Mesothelial cell of epicardium (in vitro differentiated cells): ENCODE measurements at regions not wholly inside any gene's neighbourhood (a gene's known extent, or its start where the extent isn't known, plus 50 kb on each side); places are given as distances from the start of the nearest gene placed in this dataset.

Source experiments
- DNase-seq, 2 experiments: peaks; one replicate each; pipeline ENCODE4 v3.0.0; 2021; ENCODE audit warnings: low spot score in 2 of 2; ENCODE audit not compliant: unreplicated experiment in 2 of 2
- H3K27ac Mint-ChIP-seq: 2 replicates; pipeline ENCODE4 v1.8.0; 2021; ENCODE audit warnings: mixed read lengths
- H3K27me3 Mint-ChIP-seq: 2 replicates; pipeline ENCODE4 v1.8.0; 2021; ENCODE audit warnings: low read depth, mixed read lengths
- H3K36me3 Mint-ChIP-seq: 2 replicates; pipeline ENCODE4 v1.8.0; 2021; ENCODE audit warnings: mixed read lengths
- H3K4me1 Mint-ChIP-seq: 2 replicates; pipeline ENCODE4 v1.8.0; 2021; ENCODE audit warnings: mixed read lengths
- H3K4me3 Mint-ChIP-seq: 2 replicates; pipeline ENCODE4 v1.8.0; 2021; ENCODE audit warnings: mild to moderate bottlenecking, moderate library complexity, mixed read lengths
- H3K9me3 Mint-ChIP-seq: 2 replicates; pipeline ENCODE4 v1.8.0; 2021; ENCODE audit warnings: mixed read lengths
- TF ChIP-seq, protein P1 (sequence below): fragments of 200-600 bp; sonication (generic); IDR thresholded peaks from one replicate; pipeline ENCODE4 v1.5.0; 2021; ENCODE audit warnings: antibody characterized with exemption; ENCODE audit not compliant: unreplicated experiment

DNA sequence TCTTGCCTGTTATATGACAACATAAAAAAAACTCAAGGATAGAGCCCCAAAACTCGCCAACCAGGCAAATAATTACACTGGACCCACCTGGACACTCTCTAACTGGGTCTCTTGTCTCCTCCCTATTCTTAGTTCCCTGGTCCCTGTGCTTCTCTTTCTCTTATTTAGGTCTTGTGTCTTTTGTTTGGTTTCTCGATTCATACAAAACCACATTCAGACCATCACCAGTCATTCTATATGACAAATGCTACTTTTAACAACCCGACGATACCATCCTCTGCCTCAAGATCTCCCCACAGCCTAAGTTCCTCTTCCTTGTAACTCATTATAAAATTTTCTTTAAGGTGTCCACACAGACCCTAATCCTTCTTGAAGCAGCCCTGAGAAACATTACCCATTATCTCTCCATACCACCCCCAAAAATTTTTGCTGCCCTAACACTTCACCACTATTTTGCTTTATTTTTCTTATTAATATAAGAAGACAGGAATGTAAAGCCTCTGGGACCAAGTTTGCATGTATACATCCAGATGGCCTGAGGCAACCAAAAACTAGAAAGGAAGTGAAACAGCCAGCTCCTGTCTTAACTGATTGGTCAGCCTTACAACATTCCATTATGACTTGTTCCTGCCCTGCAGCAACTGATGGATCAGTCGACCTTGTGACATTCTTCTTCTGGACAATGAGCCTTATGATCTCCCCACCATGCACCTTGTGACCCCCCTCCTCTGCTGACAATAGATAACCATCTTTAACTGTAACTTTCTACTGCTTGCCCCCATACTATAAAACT, 638.2 kb downstream of the AMY1C start:
- H3K4me3 Mint-ChIP-seq, result no peak overlapping the region
- TF ChIP-seq, protein P1, sequence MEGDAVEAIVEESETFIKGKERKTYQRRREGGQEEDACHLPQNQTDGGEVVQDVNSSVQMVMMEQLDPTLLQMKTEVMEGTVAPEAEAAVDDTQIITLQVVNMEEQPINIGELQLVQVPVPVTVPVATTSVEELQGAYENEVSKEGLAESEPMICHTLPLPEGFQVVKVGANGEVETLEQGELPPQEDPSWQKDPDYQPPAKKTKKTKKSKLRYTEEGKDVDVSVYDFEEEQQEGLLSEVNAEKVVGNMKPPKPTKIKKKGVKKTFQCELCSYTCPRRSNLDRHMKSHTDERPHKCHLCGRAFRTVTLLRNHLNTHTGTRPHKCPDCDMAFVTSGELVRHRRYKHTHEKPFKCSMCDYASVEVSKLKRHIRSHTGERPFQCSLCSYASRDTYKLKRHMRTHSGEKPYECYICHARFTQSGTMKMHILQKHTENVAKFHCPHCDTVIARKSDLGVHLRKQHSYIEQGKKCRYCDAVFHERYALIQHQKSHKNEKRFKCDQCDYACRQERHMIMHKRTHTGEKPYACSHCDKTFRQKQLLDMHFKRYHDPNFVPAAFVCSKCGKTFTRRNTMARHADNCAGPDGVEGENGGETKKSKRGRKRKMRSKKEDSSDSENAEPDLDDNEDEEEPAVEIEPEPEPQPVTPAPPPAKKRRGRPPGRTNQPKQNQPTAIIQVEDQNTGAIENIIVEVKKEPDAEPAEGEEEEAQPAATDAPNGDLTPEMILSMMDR, result no peak
- H3K36me3 Mint-ChIP-seq, result no peaks in the 10 kb centered on the region
- H3K9me3 Mint-ChIP-seq, result peaks cover 23% of the 10 kb centered on the region
- no peaks in the 10 kb centered on the region for H3K27me3 Mint-ChIP-seq
- no peak overlapping the region for H3K27ac Mint-ChIP-seq
- no peaks in the 10 kb centered on the region for H3K4me1 Mint-ChIP-seq
- no peak for DNase-seq

DNA sequence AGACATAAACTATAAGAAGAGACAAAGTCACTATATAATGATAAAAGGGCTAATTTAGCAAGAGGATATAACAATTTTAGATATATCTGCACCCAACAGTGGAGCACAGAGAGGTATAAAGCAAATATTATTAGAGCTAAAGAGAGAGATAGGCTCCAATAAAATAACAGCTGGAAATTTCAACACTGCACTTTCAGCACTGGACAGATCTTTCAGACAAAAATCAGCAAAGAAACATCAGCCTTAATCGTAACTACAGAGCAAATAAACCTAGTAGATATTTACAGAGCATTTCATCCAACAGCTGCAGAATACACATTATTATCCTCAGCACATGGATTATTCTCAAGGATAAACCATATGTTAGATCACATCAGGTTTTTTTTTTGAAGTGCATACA, 642.9 kb downstream of the AMY1C start:
- TF ChIP-seq, protein P1, result no peak
- H3K27ac Mint-ChIP-seq, result no peak overlapping the region
- no peaks in the 10 kb centered on the region for H3K4me1 Mint-ChIP-seq
- no peak for DNase-seq
- H3K27me3 Mint-ChIP-seq, result no peaks in the 10 kb centered on the region
- H3K4me3 Mint-ChIP-seq, result no peak overlapping the region
- H3K9me3 Mint-ChIP-seq, result peaks cover 27% of the 10 kb centered on the region
- H3K36me3 Mint-ChIP-seq, result no peaks in the 10 kb centered on the region

DNA sequence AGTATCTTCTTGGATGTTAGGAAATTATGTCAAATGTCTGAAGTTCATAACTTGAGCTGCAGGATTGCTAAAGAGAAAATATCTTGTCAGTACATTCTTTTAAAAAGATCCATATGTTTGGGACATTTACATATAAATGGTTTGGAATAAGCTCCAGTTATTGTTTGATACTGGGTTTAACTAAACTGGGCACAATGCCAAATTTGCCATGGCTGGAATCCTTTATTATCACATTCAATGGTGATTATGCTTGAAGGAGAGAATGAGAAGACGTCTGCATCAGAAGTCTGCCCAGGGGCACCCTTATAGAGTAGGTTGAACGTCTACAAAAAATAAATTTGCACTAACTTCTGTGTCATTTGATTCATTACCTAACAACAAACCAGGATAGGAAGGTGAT, 652.5 kb downstream of the AMY1C start:
- H3K27me3 Mint-ChIP-seq, result no peaks in the 10 kb centered on the region
- no peak for DNase-seq
- TF ChIP-seq, protein P1, result no peak
- peaks cover 5% of the 10 kb centered on the region for H3K9me3 Mint-ChIP-seq
- H3K27ac Mint-ChIP-seq, result no peak overlapping the region
- no peaks in the 10 kb centered on the region for H3K36me3 Mint-ChIP-seq
- H3K4me3 Mint-ChIP-seq, result no peak overlapping the region
- peaks cover 2% of the 10 kb centered on the region for H3K4me1 Mint-ChIP-seq

DNA sequence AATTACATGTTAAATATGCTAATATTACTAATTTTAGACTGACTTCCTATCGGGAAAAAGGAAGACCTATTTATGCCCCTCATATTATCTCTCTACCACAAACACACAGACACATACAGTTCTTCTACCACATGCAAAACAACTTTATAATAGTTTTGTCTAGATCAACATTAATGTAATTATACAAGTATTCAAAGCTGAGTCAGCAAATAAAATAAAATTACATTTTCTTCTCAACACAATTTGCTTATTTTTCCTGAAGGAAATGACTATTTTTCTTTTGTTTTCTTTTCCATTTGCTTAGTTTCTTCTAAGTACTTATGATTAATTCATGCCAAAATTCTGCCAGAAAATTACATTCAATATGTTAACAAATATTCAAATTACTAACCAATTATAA, 654.2 kb downstream of the AMY1C start:
- H3K27me3 Mint-ChIP-seq, result no peaks in the 10 kb centered on the region
- H3K4me3 Mint-ChIP-seq, result no peak overlapping the region
- peaks cover 2% of the 10 kb centered on the region for H3K4me1 Mint-ChIP-seq
- H3K9me3 Mint-ChIP-seq, result no peaks in the 10 kb centered on the region
- TF ChIP-seq, protein P1, result no peak
- no peaks in the 10 kb centered on the region for H3K36me3 Mint-ChIP-seq
- no peak for DNase-seq
- no peak overlapping the region for H3K27ac Mint-ChIP-seq

DNA sequence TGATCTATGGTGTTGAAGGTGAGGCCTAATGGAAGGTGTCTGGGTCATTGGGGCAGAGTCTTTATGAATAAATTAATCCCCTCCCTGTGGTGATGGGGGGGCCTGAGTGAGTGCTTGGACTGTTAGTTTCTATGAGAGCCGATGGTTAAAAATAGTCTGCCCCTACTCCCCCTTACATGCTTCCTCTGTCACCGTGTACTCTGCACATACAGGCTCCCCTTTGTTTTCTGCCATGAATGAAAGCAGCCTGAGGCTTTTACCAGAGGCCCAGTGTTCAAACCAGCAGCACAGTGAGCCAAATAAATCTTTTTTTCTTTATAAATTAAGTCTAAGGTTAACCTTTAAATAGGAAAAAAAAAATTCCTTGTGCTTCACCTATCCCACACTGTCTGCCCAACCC, 657.0 kb downstream of the AMY1C start:
- no peak overlapping the region for H3K4me3 Mint-ChIP-seq
- H3K27me3 Mint-ChIP-seq, result no peaks in the 10 kb centered on the region
- H3K4me1 Mint-ChIP-seq, result no peaks in the 10 kb centered on the region
- TF ChIP-seq, protein P1, result no peak
- no peak overlapping the region for H3K27ac Mint-ChIP-seq
- no peaks in the 10 kb centered on the region for H3K36me3 Mint-ChIP-seq
- no peak for DNase-seq
- H3K9me3 Mint-ChIP-seq, result no peaks in the 10 kb centered on the region

DNA sequence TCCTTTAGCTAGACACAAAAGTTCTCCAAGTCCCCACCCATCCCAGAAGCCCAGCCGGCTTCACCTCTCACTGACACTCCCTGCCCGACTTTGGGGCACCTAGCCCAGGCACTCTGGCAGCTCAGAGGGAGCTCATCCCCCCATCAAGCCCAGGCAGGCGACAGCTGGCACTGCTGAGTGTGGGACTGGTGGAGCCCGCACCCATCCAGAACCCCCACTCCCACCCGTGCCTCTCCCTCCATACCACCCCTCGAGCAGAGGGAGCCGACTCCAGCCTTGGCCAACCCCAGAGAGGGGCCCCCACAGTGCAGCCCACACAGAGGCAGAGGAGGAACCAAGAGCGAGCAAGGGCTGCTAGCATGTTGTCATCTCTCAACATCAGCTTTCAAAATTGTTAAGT, 658.6 kb downstream of the AMY1C start:
- Mint-ChIP-seq H3K9me3 (no peaks in the 10 kb centered on the region), H3K4me1 (no peaks in the 10 kb centered on the region), H3K36me3 (no peaks in the 10 kb centered on the region), H3K27ac (no peak overlapping the region), H3K27me3 (no peaks in the 10 kb centered on the region), H3K4me3 (no peak overlapping the region)
- DNase-seq, result no peak
- TF ChIP-seq, protein P1, result no peak
